Hepatocyte (in vitro differentiated cells): ENCODE measurements at regions not wholly inside any gene's neighbourhood (a gene's known extent, or its start where the extent isn't known, plus 50 kb on each side); places are given as distances from the start of the nearest gene placed in this dataset.

ENCODE experiments used
- CTCF ChIP-seq: fragments of 200-600 bp; sonication (generic); IDR thresholded peaks from 2 replicates; pipeline ENCODE4 v1.5.1; 2016; ENCODE audit warnings: antibody characterized with exemption, mild to moderate bottlenecking; ENCODE audit not compliant: poor library complexity
- EZH2 ChIP-seq: fragments of 200-600 bp; sonication (generic); IDR thresholded peaks from 2 replicates; pipeline ENCODE4 v1.6.1; 2016; ENCODE audit warnings: antibody characterized with exemption, mild to moderate bottlenecking, borderline replicate concordance

- TF ChIP-seq EZH2 (no peak), CTCF (no peak)
Observed at GRCh38 chr4:58453956-58454355, 1343.8 kb upstream of the IGFBP7 start.
